A549 (cell line): ENCODE measurements at regions not wholly inside any gene's neighbourhood (a gene's known extent, or its start where the extent isn't known, plus 50 kb on each side); places are given as distances from the start of the nearest gene placed in this dataset.

Experiments used
- ATAC-seq, 2 experiments: fragments of 200-7000 bp in 1 of 2; fragments of >200 bp in 1 of 2; cut with Nextera tagmentation in 1 of 2; cut with Tn5 transposase in 1 of 2; 3 replicates each; pipeline versions ENCODE4 v1.8.0 to v1.9.1; 2018 to 2020; ENCODE audit warnings: mild to moderate bottlenecking in 1 of 2, moderate library complexity in 1 of 2
- CTCF ChIA-PET: fragments of 300-600 bp; sonication (Branson Sonifier 250); formaldehyde crosslinking; extraction: SDS; loops from one replicate; lab custom pipeline; 2021; ENCODE audit warnings: antibody characterized with exemption, inconsistent platforms; lab: Yijun Ruan, JAX
- POLR2A ChIA-PET: fragments of 350-600 bp; formaldehyde crosslinking; extraction: SDS; loops from one replicate; lab custom pipeline; 2021; ENCODE audit warnings: antibody characterized with exemption, inconsistent platforms; lab: Yijun Ruan, JAX
- DNase-seq, 2 experiments: peaks; one replicate each; pipeline versions ENCODE4 v3.0.0 to v3.0.0-alpha.2; 2011 to 2016; ENCODE audit warnings: low read depth in 1 of 2, low spot score in 1 of 2
- FAIRE-seq: peaks from 2 replicates; lab custom pipeline; 2011; peaks lifted over from hg19 to GRCh38; lab: Jason Lieb, UNC
- H3K27ac ChIP-seq, 2 experiments: fragments of >200 bp; sonication (Bioruptor Twin); formaldehyde crosslinking; 3 replicates each; pipeline ENCODE4 v1.5.1; 2016 to 2017
- H3K4me1 ChIP-seq: fragments of >200 bp; sonication (Bioruptor Twin); formaldehyde crosslinking; 3 replicates; pipeline ENCODE4 v1.6.1; 2016
- H3K4me2 ChIP-seq: fragments of >200 bp; sonication (Bioruptor Twin); formaldehyde crosslinking; 3 replicates; pipeline ENCODE4 v1.6.1; 2016
- H3K4me3 ChIP-seq: fragments of >200 bp; sonication (Bioruptor Twin); formaldehyde crosslinking; 3 replicates; pipeline ENCODE4 v1.5.1; 2016
- H3K9me3 ChIP-seq: fragments of >200 bp; sonication (Bioruptor Twin); formaldehyde crosslinking; 3 replicates; pipeline ENCODE4 v1.6.1; 2016
- CBX2 ChIP-seq: fragments of 200-600 bp; sonication (generic); IDR thresholded peaks from 2 replicates; pipeline ENCODE4 v1.6.1; 2016; ENCODE audit warnings: low read depth, mild to moderate bottlenecking, borderline replicate concordance
- EHF ChIP-seq: fragments of 250-450 bp; sonication (Bioruptor Pico); IDR thresholded peaks from 2 replicates; pipeline ENCODE4 v1.5.0; 2020; ENCODE audit warnings: mild to moderate bottlenecking
- EHMT2 ChIP-seq: fragments of 200-600 bp; sonication (generic); IDR thresholded peaks from 2 replicates; pipeline ENCODE4 v1.6.1; 2016; ENCODE audit warnings: antibody characterized with exemption, low read depth, mild to moderate bottlenecking, moderate library complexity
- ELK1 ChIP-seq: fragments of 150-350 bp; IDR thresholded peaks from 2 replicates; pipeline ENCODE4 v1.6.1; 2014; ENCODE audit warnings: low read depth, mild to moderate bottlenecking, low read length
- EP300 ChIP-seq, 2 experiments: fragments of >200 bp; sonication (Bioruptor Twin); formaldehyde crosslinking; IDR thresholded peaks; 2 replicates in 1 of 2; 3 replicates in 1 of 2; pipeline ENCODE4 v1.6.1; 2016 to 2017
- FOSB ChIP-seq: fragments of 250-450 bp; sonication (Bioruptor Pico); IDR thresholded peaks from 2 replicates; pipeline ENCODE4 v1.5.0; 2020; ENCODE audit warnings: mild to moderate bottlenecking, moderate library complexity
- FOSL2 ChIP-seq, 2 experiments: fragments of 450-650 bp in 1 of 2; fragments of >200 bp in 1 of 2; sonication (Bioruptor Twin) in 1 of 2; formaldehyde crosslinking; IDR thresholded peaks; 2 replicates each; pipeline versions ENCODE4 v1.5.0 to v1.6.1; 2016 to 2020; ENCODE audit warnings: mild to moderate bottlenecking in 1 of 2, moderate library complexity in 1 of 2
- HDAC2 ChIP-seq: fragments of 200-600 bp; sonication (generic); IDR thresholded peaks from 2 replicates; pipeline ENCODE4 v1.6.1; 2016
- HES2 ChIP-seq: fragments of >200 bp; sonication (Bioruptor Twin); formaldehyde crosslinking; IDR thresholded peaks from 2 replicates; pipeline ENCODE4 v1.6.1; 2016
- HOXB13 ChIP-seq: fragments of 250-450 bp; sonication (Bioruptor Pico); IDR thresholded peaks from 2 replicates; pipeline ENCODE4 v1.5.0; 2020; ENCODE audit warnings: low read depth, mild to moderate bottlenecking, moderate library complexity
- HOXB5 ChIP-seq: fragments of 250-450 bp; sonication (Bioruptor Pico); IDR thresholded peaks from 2 replicates; pipeline ENCODE4 v1.5.0; 2020; ENCODE audit warnings: mild to moderate bottlenecking, moderate library complexity
- KDM1A ChIP-seq: fragments of 200-600 bp; sonication (generic); IDR thresholded peaks from 2 replicates; pipeline ENCODE4 v1.6.1; 2016; ENCODE audit warnings: low read depth, mild to moderate bottlenecking
- MAX ChIP-seq: IDR thresholded peaks from 2 replicates; pipeline ENCODE4 v1.6.1; 2012
- NPAS2 ChIP-seq: fragments of 250-450 bp; sonication (Bioruptor Pico); IDR thresholded peaks from 2 replicates; pipeline ENCODE4 v1.8.0; 2022; ENCODE audit warnings: mild to moderate bottlenecking, moderate library complexity, borderline replicate concordance
- NR3C1 ChIP-seq: fragments of >200 bp; sonication (Bioruptor Twin); formaldehyde crosslinking; IDR thresholded peaks from 3 replicates; pipeline ENCODE4 v1.6.1; 2017
- PBX3 ChIP-seq: IDR thresholded peaks from 2 replicates; pipeline ENCODE4 v1.6.1; 2012
- PHF8 ChIP-seq: fragments of 200-600 bp; sonication (generic); IDR thresholded peaks from 2 replicates; pipeline ENCODE4 v1.6.1; 2016; ENCODE audit warnings: low read depth, mild to moderate bottlenecking, antibody characterized with exemption, moderate library complexity, borderline replicate concordance
- POLR2A ChIP-seq: IDR thresholded peaks from 2 replicates; pipeline ENCODE4 v1.6.1; 2012; ENCODE audit warnings: mild to moderate bottlenecking, low read length
- POLR2AphosphoS2 ChIP-seq: conservative IDR thresholded peaks from 2 replicates; pipeline ENCODE4 v1.6.1; 2012; ENCODE audit warnings: low read length, improper control_type of control experiment, inconsistent platforms
- RCOR1 ChIP-seq: fragments of 150-350 bp; IDR thresholded peaks from 2 replicates; pipeline ENCODE4 v1.6.1; 2014; ENCODE audit warnings: antibody characterized with exemption, low read length, low read depth
- ZFP36 ChIP-seq: fragments of 450-650 bp; IDR thresholded peaks from 2 replicates; pipeline ENCODE4 v1.6.1; 2014; ENCODE audit warnings: borderline replicate concordance; ENCODE audit not compliant: partially characterized antibody
- WGBS: methylation state at CpG from one replicate; pipeline ENCODE4 v1.1.6; 2017; ENCODE audit errors: missing lambda C conversion rate; 5-methylcytosine and 5-hydroxymethylcytosine counted together

GRCh38 chr6:104537872-104538271, 321.8 kb downstream of the HACE1 start:
- Histone ChIP-seq H3K27ac (no peak overlapping the region), H3K4me3 (no peak overlapping the region), H3K9me3 (no peaks in the 10 kb centered on the region), H3K4me2 (no peak overlapping the region), H3K4me1 (no peaks in the 10 kb centered on the region)
- TF ChIP-seq MAX (no peak), KDM1A (no peak), RCOR1 (no peak)
- POLR2A ChIA-PET: no interaction called here
- no peak for ATAC-seq
- CTCF ChIA-PET: interaction anchor here (8.6 kb wide), 1 partner anchor 12 kb away, joined by 34 read pairs; no protein-coding TSS in a partner anchor
- 55% methylated on average over 1 of the region's 1 CpG for WGBS
- no peak for DNase-seq
- no peak for FAIRE-seq

- FAIRE-seq (no peak), DNase-seq (no peak), ATAC-seq (no peak)
- Histone ChIP-seq H3K4me1 (no peaks in the 10 kb centered on the region), H3K4me3 (no peak overlapping the region), H3K4me2 (no peak overlapping the region), H3K27ac (no peak overlapping the region), H3K9me3 (no peaks in the 10 kb centered on the region)
- TF ChIP-seq FOSB (CRISPR knock-in tag): no peak
- TF ChIP-seq HDAC2: no peak
- TF ChIP-seq MAX: no peak
- ChIA-PET POLR2A (no interaction called here), CTCF (interaction anchor here (8.6 kb wide), 1 partner anchor 11 kb away, joined by 34 read pairs; no protein-coding TSS in a partner anchor)
- 0% methylated on average over 1 of the region's 1 CpG for WGBS
Observed at GRCh38 chr6:104537180-104537579, 322.5 kb downstream of the HACE1 start.

GRCh38 chr6:104532462-104532861, 327.3 kb downstream of the HACE1 start:
- H3K4me1 ChIP-seq: no peaks in the 10 kb centered on the region
- TF ChIP-seq POLR2A (no peak), FOSB (CRISPR knock-in tag) (no peak), NR3C1 (no peak), PHF8 (no peak), HOXB13 (CRISPR knock-in tag) (no peak), FOSL2 (IDR thresholded peaks at IDR 0.05) (no peak), FOSL2 (CRISPR knock-in tag; IDR thresholded peaks at IDR 0.05) (no peak), CBX2 (no peak), POLR2AphosphoS2 (no peak), EHF (no peak), MAX (no peak), HES2 (no peak), HOXB5 (CRISPR knock-in tag) (no peak), NPAS2 (CRISPR knock-in tag) (no peak), EHMT2 (no peak), PBX3 (no peak), EP300 (IDR thresholded peaks at IDR 0.05) (no peak), ZFP36 (no peak), ELK1 (no peak)
- ChIA-PET POLR2A (no interaction called here), CTCF (no interaction called here)
- H3K27ac ChIP-seq: no peak overlapping the region
- no peak for DNase-seq
- no peak for FAIRE-seq
- ATAC-seq: no peak
- H3K4me3 ChIP-seq: no peak overlapping the region
- H3K4me2 ChIP-seq: no peak overlapping the region
- 45% methylated on average over 3 of the region's 3 CpGs for WGBS
- no peaks in the 10 kb centered on the region for H3K9me3 ChIP-seq
